ENCODE measurements at regions not wholly inside any gene's neighbourhood (a gene's known extent, or its start where the extent isn't known, plus 50 kb on each side); places are given as distances from the start of the nearest gene placed in this dataset.
A peak's percentile ranks its signal among the peaks of the same experiment; 100 is the strongest.

DNA sequence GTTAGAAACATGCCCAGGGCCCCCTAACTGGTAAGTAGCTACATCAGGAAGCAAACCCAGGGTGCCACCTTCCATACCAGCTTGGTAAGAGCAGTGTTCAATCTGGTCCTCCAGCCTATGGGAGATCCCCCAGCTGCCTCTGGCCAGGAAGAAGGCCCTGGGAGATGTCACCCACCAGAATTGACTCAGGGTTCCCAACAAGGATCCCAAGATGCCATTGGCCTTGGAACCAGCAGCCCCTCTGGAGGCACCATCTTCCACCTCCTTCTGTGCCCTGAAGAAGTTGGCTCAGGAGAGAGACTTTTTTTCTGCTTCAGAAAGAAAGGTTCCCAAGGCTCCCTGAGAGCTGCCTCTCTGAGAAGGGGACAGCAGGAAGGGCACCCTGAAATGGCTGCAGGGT, 56.6 kb upstream of the IL17B start:
- no peak overlapping the region for H3K4me3 ChIP-seq (ENCODE audit: low read length)
- TF ChIP-seq CTCF (IDR thresholded peaks at IDR 0.05; ENCODE audit: insufficient read depth, low read depth, low read length, missing control alignments) = no peak
- no peak for DNase-seq (ENCODE audit: low read depth)

DNA sequence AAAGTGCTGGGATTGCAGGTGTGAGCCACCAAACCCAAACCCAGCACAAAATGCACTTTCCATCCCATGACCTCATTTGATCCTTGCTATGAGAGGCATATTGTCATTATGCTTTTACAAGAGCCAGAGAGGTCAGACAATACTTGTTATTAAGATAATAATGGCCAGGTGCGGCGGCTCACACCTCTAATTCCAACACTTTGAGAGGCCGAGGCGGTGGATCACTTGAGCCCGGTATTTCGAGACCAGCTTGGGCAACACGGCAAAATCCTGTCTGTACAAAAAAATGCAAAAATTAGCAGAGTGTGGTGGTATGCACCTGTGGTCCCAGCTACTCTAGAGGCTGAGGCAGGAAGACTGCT, 55.9 kb upstream of the IL17B start:
- TF ChIP-seq CTCF (IDR thresholded peaks at IDR 0.05; ENCODE audit: insufficient read depth, low read depth, low read length, missing control alignments) = no peak

DNA sequence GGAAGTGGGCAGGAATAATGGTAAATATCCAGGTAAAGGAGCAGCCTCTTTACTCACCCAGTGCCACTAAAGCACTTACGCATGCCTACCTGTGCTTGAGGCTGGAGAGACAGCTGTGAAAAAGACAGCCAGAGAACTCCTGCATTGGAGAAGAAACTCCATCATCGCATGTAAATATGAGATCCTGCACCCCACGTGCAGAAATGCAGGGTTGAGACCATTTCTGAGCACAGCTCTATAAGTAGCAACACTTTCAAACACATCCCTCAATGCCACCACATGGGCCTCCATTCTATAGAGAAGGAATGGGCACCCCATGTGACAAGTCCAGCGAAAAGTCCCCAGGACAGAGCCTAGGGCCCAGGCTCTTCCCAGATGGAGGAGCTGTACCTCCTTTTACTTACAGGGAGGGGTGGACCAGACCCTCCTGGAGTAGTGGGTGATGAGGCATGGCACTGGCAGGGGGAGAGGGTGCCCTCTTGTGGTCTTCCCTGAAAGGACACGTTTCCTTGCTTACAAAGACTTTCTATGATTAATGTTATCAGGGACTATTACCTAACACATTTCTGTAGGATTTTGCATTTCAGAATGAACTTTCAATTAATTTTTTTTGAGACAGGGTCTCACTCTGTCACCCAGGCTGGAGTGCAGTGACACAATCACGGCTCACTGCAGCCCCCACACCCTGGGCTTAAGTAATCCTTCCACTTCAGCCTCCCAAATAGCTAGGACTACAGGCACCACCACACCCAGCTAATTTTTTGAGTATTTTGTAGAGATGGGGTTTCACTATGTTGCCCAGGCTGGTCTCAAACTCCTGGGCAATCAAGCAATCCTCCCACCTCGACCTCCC, 55.3 kb upstream of the IL17B start:
- DNase-seq (ENCODE audit: low read depth) = peak; percentile 70
- TF ChIP-seq CTCF (IDR thresholded peaks at IDR 0.05; ENCODE audit: insufficient read depth, low read depth, low read length, missing control alignments) = peak; percentile 94
- H3K4me3 ChIP-seq (ENCODE audit: low read length) = no peak overlapping the region

More for the DNA sequence above, 55.9 kb upstream of the IL17B start:
- no peak for DNase-seq (ENCODE audit: low read depth)
- H3K4me3 ChIP-seq (ENCODE audit: low read length) = no peak overlapping the region

- no peak for DNase-seq (ENCODE audit: low read depth)
- no peak for TF ChIP-seq CTCF (IDR thresholded peaks at IDR 0.05; ENCODE audit: insufficient read depth, low read depth, low read length, missing control alignments)
- H3K4me3 ChIP-seq (ENCODE audit: low read length) = no peak overlapping the region
Observed at GRCh38 chr5:149433524-149434131, 54.5 kb upstream of the IL17B start.

GRCh38 chr5:149432911-149433401, 53.9 kb upstream of the IL17B start:
- no peak overlapping the region for H3K4me3 ChIP-seq (ENCODE audit: low read length)
- TF ChIP-seq CTCF (IDR thresholded peaks at IDR 0.05; ENCODE audit: insufficient read depth, low read depth, low read length, missing control alignments) = no peak
- no peak for DNase-seq (ENCODE audit: low read depth)

- DNase-seq (ENCODE audit: low read depth) = no peak
- H3K4me3 ChIP-seq (ENCODE audit: low read length) = no peak overlapping the region
- TF ChIP-seq CTCF (IDR thresholded peaks at IDR 0.05; ENCODE audit: insufficient read depth, low read depth, low read length, missing control alignments) = no peak
Observed at GRCh38 chr5:149432376-149432775, 53.3 kb upstream of the IL17B start.
